IMR-90 (cell line): ENCODE measurements at regions not wholly inside any gene's neighbourhood (a gene's known extent, or its start where the extent isn't known, plus 50 kb on each side); places are given as distances from the start of the nearest gene placed in this dataset.

Source experiments
- ATAC-seq: fragments of 200-7000 bp; cut with Tn5 transposase; 2 replicates; pipeline ENCODE4 v1.9.1; 2020; ENCODE audit warnings: low read depth, mild to moderate bottlenecking, moderate library complexity
- BruUV-seq: library from RNA; stranded (reverse); fragments of 400-500 nt; replicated peaks from 2 replicates; lab custom pipeline; 2021; lab: Mats Ljungman, UMichigan
- CTCF ChIA-PET: fragments of 300-600 bp; formaldehyde crosslinking; extraction: SDS; loops from one replicate; lab custom pipeline; 2021; ENCODE audit warnings: antibody characterized with exemption; lab: Yijun Ruan, JAX
- POLR2A ChIA-PET: fragments of 300-600 bp; sonication (Branson Sonifier 250); formaldehyde crosslinking; loops from one replicate; lab custom pipeline; 2022; ENCODE audit warnings: antibody characterized with exemption; ENCODE audit not compliant: unreplicated experiment; lab: Charles Lee
- DNase-seq: peaks from one replicate; pipeline ENCODE4 v3.0.0; 2013
- H2AFZ ChIP-seq: replicated peaks from 2 replicates; pipeline ENCODE3; 2013; ENCODE audit warnings: low read length, mild to moderate bottlenecking; ENCODE audit not compliant: poor library complexity
- H2AK5ac ChIP-seq: 2 replicates; pipeline ENCODE4 v1.6.1; 2013; ENCODE audit warnings: low read depth, low read length, inconsistent platforms
- H2AK9ac ChIP-seq: replicated peaks from 2 replicates; pipeline ENCODE3; 2013; ENCODE audit warnings: mild to moderate bottlenecking, low read depth, low read length, moderate library complexity; ENCODE audit not compliant: poor library complexity
- H2BK120ac ChIP-seq: 2 replicates; pipeline ENCODE4 v1.6.1; 2013; ENCODE audit warnings: low read depth, low read length, inconsistent platforms
- H2BK15ac ChIP-seq: 3 replicates; pipeline ENCODE4 v1.6.1; 2013; ENCODE audit warnings: low read depth, low read length, inconsistent platforms
- H2BK20ac ChIP-seq: 2 replicates; pipeline ENCODE4 v1.6.1; 2013; ENCODE audit warnings: low read depth, mild to moderate bottlenecking, inconsistent platforms, low read length, moderate library complexity
- H2BK5ac ChIP-seq: 2 replicates; pipeline ENCODE4 v1.6.1; 2013; ENCODE audit warnings: mild to moderate bottlenecking, low read depth, low read length, inconsistent platforms; ENCODE audit not compliant: poor library complexity, severe bottlenecking
- H3K14ac ChIP-seq: replicated peaks from 2 replicates; pipeline ENCODE4 v1.6.1; 2013; ENCODE audit warnings: low read depth, low read length, inconsistent platforms
- H3K18ac ChIP-seq: 2 replicates; pipeline ENCODE4 v1.6.1; 2013; ENCODE audit warnings: low read depth, low read length, control low read depth
- H3K23ac ChIP-seq: 2 replicates; pipeline ENCODE4 v1.6.1; 2013; ENCODE audit warnings: low read depth, low read length, inconsistent platforms
- H3K27ac ChIP-seq: 2 replicates; pipeline ENCODE4 v1.5.1; 2013; ENCODE audit warnings: mild to moderate bottlenecking, control low read depth, low read length; ENCODE audit not compliant: insufficient read depth
- H3K27me3 ChIP-seq: 2 replicates; pipeline ENCODE4 v1.6.1; 2013; ENCODE audit warnings: low read length; ENCODE audit not compliant: control insufficient read depth, insufficient read depth
- H3K36me3 ChIP-seq: 2 replicates; pipeline ENCODE4 v1.6.1; 2013; ENCODE audit warnings: low read length, mixed read lengths; ENCODE audit not compliant: control insufficient read depth, insufficient read depth
- H3K4ac ChIP-seq: 2 replicates; pipeline ENCODE4 v1.6.1; 2013; ENCODE audit warnings: low read depth, low read length, inconsistent platforms
- H3K4me1 ChIP-seq: 2 replicates; pipeline ENCODE4 v1.6.1; 2013; ENCODE audit warnings: low read length, mixed read lengths; ENCODE audit not compliant: control insufficient read depth, insufficient read depth
- H3K4me2 ChIP-seq: 2 replicates; pipeline ENCODE4 v1.6.1; 2013; ENCODE audit warnings: low read depth, mild to moderate bottlenecking, control low read depth, low read length, moderate library complexity
- H3K4me3 ChIP-seq: 2 replicates; pipeline ENCODE4 v1.5.1; 2013; ENCODE audit warnings: low read depth, mild to moderate bottlenecking, control low read depth, low read length, moderate library complexity; ENCODE audit not compliant: insufficient read depth
- H3K56ac ChIP-seq: 2 replicates; pipeline ENCODE4 v1.6.1; 2013; ENCODE audit warnings: low read length, inconsistent platforms; ENCODE audit not compliant: insufficient read depth; ENCODE audit errors: extremely low read depth
- H3K79me1 ChIP-seq, 2 experiments: 2 replicates each; pipeline ENCODE4 v1.6.1; 2013; ENCODE audit warnings: low read length in 2 of 2, inconsistent platforms in 1 of 2, low read depth in 1 of 2
- H3K9ac ChIP-seq: 2 replicates; pipeline ENCODE4 v1.6.1; 2013; ENCODE audit warnings: low read depth, low read length, control low read depth
- H3K9me1 ChIP-seq: 2 replicates; pipeline ENCODE4 v1.6.1; 2013; ENCODE audit warnings: low read length, inconsistent platforms; ENCODE audit not compliant: insufficient read depth
- H3K9me3 ChIP-seq: 2 replicates; pipeline ENCODE4 v1.6.1; 2013; ENCODE audit warnings: low read length; ENCODE audit not compliant: control insufficient read depth, insufficient read depth
- H4K20me1 ChIP-seq: 2 replicates; pipeline ENCODE4 v1.6.1; 2013; ENCODE audit warnings: low read length, inconsistent platforms; ENCODE audit not compliant: insufficient read depth
- H4K5ac ChIP-seq: 2 replicates; pipeline ENCODE4 v1.6.1; 2013; ENCODE audit warnings: mild to moderate bottlenecking, low read depth, low read length, control low read depth
- H4K8ac ChIP-seq, 2 experiments: 2 replicates each; pipeline ENCODE4 v1.6.1; 2013; ENCODE audit warnings: low read depth in 2 of 2, low read length in 2 of 2, control low read depth in 1 of 2, inconsistent platforms in 1 of 2
- H4K91ac ChIP-seq: 2 replicates; pipeline ENCODE4 v1.6.1; 2013; ENCODE audit warnings: low read depth, low read length, inconsistent platforms; ENCODE audit not compliant: insufficient read depth
- USF2 ChIP-seq: fragments of 150-350 bp; IDR thresholded peaks from 2 replicates; pipeline ENCODE4 v1.6.1; 2017; ENCODE audit warnings: mild to moderate bottlenecking, antibody characterized with exemption, low read length, low read depth
- WGBS, 2 experiments: methylation state at CpG; one replicate each; pipeline versions ENCODE4 v1.1.5 to v1.1.7; 2013; ENCODE audit warnings: missing lambda C conversion rate in 2 of 2; ENCODE audit not compliant: insufficient read length in 1 of 2; ENCODE audit errors: extremely low coverage in 2 of 2; 5-methylcytosine and 5-hydroxymethylcytosine counted together
- dilution Hi-C: fragments of 300-500 bp; cut with HindIII; formaldehyde crosslinking; loops from one replicate; pipeline ENCODE4 v1.14.3; 2018; ENCODE audit warnings: low sequenced_read_pairs; ENCODE audit not compliant: unreplicated experiment
- in situ Hi-C: fragments of 300-500 bp; cut with MboI; formaldehyde crosslinking; loops from 3 replicates; pipeline ENCODE4 v1.14.3; 2019; ENCODE audit warnings: low sequenced_read_pairs, inconsistent platforms, mixed read lengths
- intact Hi-C: fragments of 100-400 bp; cut with micrococcal nuclease; formaldehyde crosslinking; loops from 2 replicates; pipeline ENCODE4 v1.10.0; 2022

DNA sequence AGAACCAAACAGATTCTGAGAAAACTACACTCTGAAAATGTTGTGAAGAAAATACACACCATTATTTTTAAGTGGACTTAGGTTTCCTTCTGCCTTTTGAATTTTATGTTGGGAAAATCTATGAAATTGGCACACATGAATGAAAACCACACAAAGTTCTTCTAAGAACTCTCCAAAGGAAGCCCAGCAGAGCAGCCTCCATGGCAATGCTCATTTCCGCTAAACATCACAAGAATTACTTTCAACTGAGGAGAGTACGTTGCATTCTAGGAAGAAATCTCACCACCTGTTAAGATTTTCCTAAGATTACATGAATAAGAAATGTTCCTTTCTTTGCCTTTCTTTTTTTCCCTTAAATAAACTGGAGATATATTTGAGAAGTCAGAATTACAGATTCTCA is 154.2 kb downstream of the BARHL2 start:
- in situ Hi-C loops (no loop called here), intact Hi-C loops (no loop called here), dilution Hi-C loops (no loop called here)
- ChIA-PET POLR2A (no interaction called here), CTCF (interaction anchor here (0.6 kb wide), 1 partner anchor 523 kb away, joined by 3 read pairs; no protein-coding TSS in a partner anchor)
- Histone ChIP-seq H2AFZ (no peak overlapping the region), H3K79me1 (no peaks in the 10 kb centered on the region), H2AK9ac (no peak overlapping the region), H3K9ac (no peak overlapping the region), H2BK120ac (no peak overlapping the region), H2AK5ac (no peak overlapping the region), H3K27ac (no peak overlapping the region), H3K27me3 (no peaks in the 10 kb centered on the region), H4K20me1 (no peaks in the 10 kb centered on the region), H4K91ac (no peak overlapping the region), H3K4me2 (no peak overlapping the region), H3K4me3 (no peak overlapping the region), H2BK5ac (no peak overlapping the region), H2BK20ac (no peak overlapping the region), H3K18ac (no peak overlapping the region), H4K8ac (no peak overlapping the region), H3K14ac (no peak overlapping the region), H3K56ac (no peak overlapping the region), H2BK15ac (no peak overlapping the region), H3K9me1 (no peaks in the 10 kb centered on the region), H3K9me3 (no peaks in the 10 kb centered on the region), H3K23ac (no peak overlapping the region), H3K4me1 (no peaks in the 10 kb centered on the region), H4K5ac (no peak overlapping the region), H3K36me3 (no peaks in the 10 kb centered on the region), H3K4ac (no peak overlapping the region)
- ATAC-seq: no peak
- DNase-seq: no peak
- BruUV-seq: no TSS peak
- no CpG with 5 or more reads among the region's 2 CpGs for WGBS, 2 experiments
- no peak for TF ChIP-seq USF2
